NK-92 treated with Interleukin-12 subunit alpha and Interleukin-12 subunit beta, amount 100 ng/mL, for 24 hours (cell line): ENCODE measurements at regions not wholly inside any gene's neighbourhood (a gene's known extent, or its start where the extent isn't known, plus 50 kb on each side); places are given as distances from the start of the nearest gene placed in this dataset.
"Not testable (repeated sequence)": the region's sequence is repeated elsewhere in the genome, so short reads cannot be mapped to it uniquely, and the experiment has no call there.

ENCODE experiments used
- DNase-seq: peaks from one replicate; lab custom pipeline; 2025; lab: John Stamatoyannopoulos, UW

DNA sequence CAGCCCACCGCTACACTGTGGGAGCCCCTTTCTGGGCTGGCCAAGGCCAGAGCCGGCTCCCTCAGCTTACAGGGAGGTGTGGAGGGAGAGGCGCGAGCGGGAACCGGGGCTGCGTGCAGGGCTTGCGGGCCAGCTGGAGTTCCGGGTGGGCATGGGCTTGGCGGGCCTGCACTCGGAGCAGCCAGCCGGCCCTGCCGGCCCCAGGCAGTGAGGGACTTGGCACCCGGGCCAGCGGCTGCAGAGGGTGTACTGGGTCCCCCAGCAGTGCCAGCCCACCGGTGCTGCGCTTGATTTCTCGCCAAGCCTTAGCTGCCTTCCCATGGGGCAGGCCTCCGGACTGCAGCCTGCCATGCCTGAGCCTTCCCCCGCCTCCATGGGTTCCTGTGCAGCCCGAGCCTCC lies 306.2 kb downstream of the PPP4R3C start:
- not testable (repeated sequence) for DNase-seq

DNA sequence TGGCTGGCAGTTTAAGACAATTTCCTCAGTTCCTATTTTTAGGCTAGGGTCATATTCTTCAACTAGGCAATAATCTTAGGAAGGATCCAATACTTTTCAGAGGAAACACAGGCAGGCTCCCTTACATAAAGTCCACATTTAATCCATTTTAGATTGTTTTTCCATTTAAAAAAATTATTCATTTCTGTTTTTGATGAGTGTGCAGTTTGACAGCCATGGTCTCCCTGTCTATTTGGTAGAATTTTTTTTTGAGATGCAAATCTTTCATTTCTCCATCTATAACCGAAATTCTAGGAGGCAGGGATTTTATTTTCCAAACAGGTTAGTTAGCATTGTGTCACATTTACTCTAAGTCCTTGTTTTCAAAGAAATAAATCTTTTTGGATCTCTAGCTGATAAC lies 326.8 kb downstream of the PPP4R3C start:
- no peak for DNase-seq

DNA sequence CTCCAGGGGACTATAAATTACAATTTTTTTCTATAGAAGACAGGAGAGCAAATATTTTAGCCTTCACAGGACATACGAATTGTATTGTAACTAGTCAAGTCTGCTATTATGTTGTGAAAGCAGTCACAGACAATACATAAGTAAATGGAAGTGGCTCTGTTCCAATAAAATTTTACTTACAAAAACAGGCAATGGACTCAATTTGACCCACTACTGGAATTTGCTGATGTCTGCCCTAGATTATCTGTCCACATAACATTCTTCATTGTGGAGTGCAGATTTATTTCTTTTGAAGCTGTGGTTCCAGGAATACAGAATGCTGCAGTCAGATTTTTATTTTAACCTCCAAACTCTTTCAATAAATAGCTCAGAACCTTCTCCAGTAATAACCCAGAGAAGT lies 330.3 kb downstream of the PPP4R3C start:
- no peak for DNase-seq

DNA sequence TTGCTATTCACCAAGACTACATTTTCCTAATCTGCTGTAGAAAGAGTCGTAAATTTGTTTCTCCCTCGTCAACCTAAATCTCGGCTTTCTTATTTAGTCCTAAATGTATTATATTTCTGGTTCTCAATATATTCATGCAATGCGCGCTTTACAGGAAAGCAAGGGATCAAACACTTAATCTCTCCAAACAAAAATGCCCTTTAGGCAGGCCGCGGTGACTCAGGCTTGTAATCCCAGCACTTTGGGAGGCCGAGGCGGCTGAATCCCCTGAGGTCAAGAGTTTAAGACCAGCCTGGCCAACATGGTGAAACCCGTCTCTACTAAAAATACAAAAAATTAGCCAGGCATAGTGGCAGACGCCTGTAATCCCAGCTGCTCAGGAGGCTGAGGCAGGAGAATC lies 376.0 kb downstream of the PPP4R3C start:
- DNase-seq: not testable (repeated sequence)

DNA sequence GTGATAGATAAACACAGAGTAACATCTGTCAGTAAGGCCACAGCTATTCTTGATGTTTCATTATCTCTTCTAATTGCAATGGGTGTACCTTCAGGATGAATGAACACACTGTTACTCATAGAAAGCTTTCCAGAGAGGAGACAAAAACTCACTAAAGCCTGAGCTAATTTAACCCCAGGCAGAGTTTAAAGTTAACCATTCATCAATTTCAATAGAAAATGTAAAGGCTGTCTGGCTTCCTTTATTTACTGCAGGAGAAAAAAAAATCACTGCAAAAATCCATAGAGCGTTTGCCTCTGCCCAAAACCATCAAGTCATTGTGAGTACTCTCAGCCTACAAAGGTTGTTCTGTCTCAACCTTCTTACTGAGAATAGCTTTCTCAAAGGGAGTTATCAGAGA lies 376.9 kb downstream of the PPP4R3C start:
- DNase-seq: no peak

DNA sequence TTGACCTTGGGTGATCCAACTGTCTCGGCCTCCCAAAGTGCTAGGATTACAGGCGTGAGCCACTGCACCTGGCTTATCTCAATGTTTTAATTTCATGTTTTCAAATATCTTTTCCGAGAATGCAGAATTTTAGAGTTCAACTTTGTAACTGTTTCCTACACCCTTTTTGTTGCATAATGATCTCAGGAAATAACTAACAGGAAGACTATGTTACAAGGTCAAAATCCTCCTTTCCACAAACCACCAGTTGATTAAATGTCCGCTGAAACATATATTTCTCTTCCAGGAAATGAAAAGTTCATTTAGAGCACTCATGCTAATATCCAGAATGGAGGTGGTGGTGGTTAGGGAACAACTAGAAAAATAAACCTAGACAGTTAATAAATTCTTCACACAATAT lies 377.8 kb downstream of the PPP4R3C start:
- DNase-seq: no peak

DNA sequence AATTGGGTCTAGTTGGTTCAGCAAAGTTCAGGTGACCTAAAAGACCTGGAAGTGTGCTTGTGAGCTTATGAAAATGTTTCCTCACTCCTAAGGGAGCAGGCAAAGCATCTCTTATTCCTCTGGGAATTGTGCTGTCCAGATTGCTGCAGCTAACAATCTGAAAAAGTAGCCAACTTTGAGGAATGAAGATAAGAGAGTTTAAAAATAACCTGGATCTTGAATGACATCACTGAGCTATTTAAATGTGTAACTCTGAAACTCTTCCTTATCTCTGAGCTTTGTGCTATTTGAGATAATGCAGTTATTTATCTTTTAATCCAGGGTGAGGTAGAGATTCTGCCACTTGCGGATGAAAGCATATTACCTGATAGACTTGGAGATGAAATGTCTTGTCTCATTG lies 384.8 kb downstream of the PPP4R3C start:
- no peak for DNase-seq

DNA sequence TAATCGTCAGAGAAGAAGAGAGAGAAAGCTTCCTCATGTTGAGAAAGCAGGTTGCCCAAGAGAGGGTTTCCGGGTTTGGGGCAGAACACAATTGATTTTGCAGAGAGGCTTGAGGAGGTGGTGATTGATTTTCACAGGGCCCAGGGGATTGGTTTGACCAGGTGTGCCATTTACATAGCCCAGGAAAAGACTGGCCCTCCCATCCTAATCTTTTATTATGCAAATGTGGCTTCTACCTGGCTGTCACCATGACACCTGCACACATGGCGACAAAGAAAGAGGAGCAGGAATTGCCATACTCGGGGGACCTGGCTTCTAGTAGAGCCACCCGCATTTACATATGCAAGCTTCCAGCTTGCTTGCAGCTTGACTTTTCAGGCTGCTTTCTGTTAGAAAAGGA lies 405.3 kb downstream of the PPP4R3C start:
- DNase-seq: no peak

DNA sequence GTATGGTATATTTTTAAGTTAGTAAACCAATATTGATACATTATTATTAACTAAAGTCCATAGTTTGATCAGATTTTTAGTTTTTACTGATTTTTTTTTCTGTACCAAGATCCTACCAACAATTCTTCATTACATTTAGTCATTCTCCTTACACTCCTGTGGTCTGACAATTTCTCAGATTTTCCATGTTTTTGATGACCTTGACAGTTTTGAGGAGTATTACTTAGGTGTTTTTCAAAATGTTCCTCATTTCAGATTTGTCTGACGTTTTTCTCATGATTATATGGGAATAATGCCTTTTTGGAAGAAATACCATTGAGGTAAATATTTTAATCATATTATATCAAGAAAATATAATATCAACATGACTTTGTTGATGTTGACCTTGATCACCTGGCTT lies 423.8 kb downstream of the PPP4R3C start:
- no peak for DNase-seq

DNA sequence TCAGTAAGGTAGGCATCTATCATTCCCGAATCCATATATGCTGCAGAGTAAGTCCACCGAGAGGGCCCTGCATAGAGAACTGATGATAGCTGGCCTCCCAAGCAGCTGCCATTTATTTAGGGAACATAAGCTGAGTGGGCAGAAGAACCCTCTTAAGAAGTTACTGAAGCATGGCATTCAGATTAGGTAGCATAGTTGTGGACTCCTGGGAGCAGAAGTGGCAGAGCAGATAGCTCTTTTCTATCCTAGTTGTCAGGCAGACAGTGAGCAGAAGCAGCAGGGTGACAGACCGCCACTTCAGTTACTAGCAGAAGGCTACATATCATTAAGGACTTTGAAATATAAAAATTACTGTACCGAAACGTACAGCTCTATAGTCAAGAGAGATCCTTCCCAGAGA lies 454.7 kb downstream of the PPP4R3C start:
- DNase-seq: no peak

DNA sequence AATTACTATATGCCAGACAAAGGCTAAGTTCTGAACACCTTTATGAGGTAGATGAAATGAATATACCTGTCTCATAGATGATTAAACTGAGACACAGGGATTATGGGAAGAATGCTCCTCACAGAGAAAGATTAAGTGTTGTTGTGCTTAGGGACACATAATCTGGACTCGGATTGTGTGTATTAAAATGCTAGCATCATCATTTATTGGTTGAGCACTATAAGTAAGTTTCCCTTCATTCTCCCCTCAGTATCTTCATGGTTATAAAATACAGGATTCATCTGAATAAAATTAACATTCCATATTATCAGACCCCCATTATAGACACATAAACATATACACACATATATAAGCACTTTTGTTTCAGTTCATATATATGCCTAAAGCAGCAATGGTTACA lies 463.5 kb downstream of the PPP4R3C start:
- no peak for DNase-seq

DNA sequence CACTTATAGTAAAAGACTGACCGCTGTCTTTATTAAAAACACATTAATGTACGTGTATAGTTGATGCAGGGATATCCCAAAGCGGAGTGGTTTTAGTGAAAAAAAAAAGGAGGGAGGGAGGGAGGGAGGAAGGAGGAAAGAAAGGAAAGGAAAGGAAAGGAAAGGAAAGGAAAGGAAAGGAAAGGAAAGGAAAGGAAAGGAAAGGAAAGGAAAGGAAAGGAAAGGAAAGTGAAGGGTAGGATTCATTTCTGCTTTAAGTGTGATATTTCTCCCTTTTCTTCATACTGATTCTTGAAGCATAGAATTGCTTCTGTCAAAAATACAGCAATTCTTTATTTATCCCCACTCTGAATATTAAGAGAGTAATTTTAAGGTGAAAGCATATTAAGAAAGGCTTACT lies 504.9 kb downstream of the PPP4R3C start:
- DNase-seq: no peak

DNA sequence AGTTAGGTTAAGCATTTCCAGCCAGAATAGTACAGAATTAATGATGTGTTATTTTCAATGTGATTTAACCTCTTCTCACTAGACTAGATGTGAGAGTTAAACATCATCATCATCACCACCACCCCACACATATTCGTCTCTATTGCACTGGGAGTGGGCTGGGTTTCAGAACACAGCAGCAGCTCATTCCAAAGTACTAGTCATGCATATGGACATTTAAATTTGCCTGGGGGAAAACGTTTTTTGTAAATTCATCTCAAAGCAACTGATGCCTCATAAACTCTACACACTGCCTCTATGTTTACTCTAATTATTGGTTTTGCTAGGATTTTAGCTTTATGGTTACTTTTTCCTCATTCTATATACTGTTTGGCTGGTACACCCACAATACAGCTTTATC lies 509.1 kb downstream of the PPP4R3C start:
- DNase-seq: no peak

DNA sequence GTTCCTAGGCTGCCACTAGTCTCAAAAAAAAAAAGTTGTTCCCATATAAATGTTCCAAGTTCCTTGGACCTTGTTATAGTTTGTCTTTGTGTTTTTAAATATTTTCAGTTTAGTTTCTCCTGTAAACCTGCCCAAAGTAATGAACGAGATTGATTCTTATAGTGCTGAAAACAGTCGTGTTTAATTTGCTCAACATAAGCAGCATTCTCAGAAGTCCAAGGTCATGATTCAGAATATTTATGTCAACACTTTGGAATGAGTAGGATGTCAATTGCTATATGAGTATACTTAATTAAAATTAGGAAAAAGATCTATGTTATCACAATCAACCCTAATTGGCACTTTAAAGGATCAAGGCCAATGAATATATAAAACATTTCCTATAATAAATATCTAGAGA lies 510.9 kb downstream of the PPP4R3C start:
- no peak for DNase-seq

DNA sequence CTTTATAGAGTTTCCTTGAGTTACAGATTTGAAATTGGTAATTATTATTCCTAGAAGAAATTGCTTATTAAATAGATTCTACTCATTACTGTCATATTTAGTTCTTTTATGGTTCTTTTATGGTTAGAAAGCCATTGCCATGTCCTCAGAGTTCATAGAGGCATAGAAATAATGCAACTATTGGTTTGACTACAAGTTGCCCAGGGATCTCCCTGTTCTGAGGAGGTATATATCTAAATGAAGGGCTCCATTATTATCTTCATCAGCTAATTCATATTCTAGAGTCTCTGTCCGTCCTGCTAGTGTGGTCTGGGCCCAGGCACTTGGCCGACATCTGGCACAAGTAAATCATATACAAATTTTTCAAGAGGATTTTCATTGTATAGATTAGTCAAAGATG lies 535.7 kb downstream of the PPP4R3C start:
- DNase-seq: no peak

DNA sequence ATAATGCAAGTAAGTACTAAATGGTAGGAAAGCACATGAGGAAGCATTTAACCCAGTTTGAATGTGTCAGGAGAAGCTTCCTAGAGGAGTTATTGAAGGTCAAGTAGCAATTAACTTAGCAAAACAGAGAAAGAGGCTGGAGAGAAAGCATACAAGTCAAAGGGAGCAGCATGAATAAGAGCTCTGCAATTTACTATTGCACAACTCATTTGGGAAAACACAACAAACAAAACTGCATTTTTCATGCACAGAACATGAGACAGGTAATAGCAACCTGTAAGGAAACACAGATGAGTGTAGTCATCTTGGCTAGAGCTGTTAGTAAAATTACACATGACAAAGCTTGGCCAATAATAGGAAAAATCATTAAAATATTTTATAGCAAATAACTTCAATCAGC lies 538.1 kb downstream of the PPP4R3C start:
- no peak for DNase-seq

DNA sequence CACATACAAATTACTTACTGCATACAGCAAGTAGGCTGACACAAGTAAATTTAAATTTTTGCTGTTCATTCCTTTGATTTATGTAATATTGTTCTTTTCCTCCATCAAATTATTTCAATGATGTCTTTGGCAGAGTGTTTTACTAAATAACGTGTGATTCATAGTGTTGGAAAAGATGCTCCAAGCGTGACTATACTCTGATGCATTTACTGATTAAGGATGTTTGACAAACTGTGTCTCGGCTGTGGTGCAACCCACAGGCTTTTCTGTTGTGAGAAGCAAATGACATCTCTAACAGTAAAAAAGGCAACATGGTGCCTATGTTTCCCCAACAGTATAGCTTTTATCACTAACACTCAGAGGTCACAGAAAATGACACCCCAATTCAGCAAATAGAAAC lies 540.9 kb downstream of the PPP4R3C start:
- no peak for DNase-seq

DNA sequence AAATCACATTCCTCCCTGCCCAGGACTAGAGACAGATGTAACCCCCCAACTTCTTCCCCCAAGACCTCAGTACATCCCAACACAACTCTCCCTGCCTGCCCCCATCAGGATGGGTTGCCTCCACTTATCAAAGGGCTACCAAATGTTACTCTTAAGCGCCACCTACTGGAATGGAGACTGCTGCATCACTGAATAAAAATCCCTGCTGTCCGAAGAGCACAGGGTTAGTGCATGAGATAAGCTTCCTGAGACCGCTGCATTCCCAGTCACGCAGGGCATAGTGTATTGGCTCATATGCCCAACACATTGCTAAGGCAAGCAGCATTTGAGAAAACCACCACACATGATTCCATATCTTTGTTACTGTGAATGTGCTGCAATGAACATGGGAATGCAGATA lies 544.5 kb downstream of the PPP4R3C start:
- no peak for DNase-seq

DNA sequence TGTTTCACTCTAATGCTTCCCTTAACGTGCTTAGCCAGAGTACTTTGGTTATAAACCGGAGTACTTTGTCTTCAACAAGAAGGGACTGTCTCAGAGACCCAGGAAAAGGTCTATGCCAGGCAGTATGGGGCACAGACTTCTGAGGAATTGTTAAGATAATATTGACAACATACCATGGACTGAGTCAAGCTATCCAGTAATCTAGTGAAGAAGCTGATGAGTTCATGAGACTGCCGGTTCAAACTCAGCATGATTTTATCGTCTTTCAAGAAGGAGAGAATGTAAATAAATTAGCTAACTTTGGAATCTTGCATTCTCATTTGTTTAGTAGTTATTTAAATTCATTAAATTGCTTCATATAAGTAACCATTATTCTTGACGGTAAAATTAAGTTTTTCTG lies 546.1 kb downstream of the PPP4R3C start:
- DNase-seq: no peak

DNA sequence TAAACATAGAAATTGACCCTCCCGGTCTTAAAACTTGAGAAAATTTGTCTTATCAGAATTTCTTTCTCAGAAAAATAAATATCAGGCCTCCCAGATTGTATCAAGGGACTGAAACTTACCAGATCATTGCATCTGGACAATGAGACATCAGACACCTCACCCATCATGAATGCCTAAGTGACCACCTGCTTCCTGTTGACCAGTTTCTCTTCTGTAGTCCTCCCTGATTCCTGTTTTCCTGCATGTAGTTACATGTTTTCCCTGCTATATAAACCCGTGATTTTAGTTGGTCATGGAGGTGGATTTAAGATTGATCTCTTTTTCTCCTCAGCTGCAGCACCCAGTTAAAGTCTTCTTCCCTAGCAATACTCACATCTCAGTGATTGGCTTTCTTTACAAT lies 548.1 kb downstream of the PPP4R3C start:
- no peak for DNase-seq

DNA sequence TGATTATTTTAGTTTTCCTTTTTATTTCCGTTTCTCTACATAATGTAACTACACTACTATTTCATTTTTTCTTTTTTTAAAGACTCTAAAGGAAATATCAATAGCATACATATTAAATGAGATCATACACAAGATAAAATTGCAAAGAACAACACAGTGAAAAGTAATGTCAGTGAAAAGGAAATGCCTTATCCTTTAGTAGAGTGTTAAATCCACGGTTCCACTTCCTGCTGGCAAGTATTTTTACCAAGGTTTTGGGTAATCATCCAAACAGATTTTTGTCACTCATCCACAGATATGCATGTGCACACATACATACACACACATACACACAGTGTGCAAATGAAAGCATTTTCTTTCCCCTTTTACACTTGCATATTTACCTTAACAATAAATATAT lies 548.9 kb downstream of the PPP4R3C start:
- DNase-seq: no peak

DNA sequence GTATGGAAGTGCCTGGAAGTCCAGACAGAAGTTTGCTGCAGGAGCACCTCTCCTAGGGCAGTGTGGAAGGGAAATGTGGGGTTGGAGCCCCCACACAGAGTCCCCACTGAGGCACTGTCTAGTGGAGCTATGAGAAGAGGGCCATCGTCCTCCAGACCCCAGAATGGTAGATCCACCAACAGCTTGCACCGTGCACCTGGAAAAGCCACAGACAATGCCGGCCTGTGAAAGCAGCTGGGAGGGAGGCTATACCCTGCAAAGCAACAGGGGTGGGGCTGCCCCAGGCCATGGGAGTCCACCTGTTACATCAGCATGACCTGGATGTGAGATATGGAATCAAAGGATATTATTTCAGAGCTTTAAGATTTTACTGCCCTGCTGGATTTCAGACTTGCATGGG lies 551.4 kb downstream of the PPP4R3C start:
- DNase-seq: not testable (repeated sequence)

DNA sequence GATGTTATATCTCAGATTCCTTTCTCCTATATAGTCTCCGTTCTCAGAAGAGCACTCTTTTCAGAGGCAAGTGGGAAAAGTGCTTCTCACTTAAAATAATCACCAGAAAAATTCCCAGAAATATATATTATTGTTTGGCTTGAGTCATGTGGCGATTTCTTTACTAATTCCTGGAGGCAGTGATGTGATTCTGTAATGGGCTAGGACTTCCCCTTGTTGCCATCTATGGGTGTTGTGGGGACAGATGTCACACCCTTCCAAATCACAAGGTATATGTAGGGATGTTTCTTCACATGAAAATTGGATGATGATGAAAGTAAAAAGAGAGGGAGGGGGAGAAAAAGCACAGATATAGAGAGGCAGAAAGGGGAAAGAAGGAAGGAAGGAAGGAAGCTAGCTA lies 553.4 kb downstream of the PPP4R3C start:
- no peak for DNase-seq

DNA sequence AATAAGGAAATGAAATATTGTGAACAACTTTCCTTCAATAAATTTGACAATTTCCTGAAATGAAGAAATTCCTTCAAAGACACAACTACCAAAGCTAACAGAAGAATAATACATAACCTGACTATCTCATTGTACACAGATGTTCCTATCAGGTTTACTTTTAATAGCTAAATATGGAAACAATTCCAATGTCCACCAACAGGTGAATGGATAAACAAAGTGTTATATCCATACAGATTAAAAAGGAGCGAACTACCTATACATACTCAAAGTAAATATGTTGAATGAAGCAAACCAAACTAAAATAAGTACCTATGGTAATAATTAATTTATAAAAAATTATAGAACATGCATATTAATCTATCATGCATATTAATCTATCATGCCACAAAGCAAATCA lies 554.9 kb downstream of the PPP4R3C start:
- DNase-seq: no peak

DNA sequence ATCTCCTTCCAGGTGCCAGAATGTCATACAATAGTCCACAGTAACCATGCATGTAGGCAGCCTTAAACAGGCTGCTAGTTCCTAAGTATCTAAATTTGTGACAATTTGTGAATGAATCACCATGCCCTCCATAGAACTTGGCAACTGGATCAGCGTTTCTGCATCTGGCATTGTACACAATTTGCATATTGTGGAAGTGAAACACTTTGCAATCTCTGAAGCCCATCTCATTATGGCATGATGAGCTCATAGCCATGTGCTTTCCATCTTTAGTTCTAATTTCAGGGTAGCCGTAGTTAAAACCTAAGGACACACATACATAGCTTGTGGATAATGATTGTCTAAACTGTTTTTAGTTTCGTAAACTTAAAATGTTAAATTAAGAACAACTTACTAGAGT lies 573.6 kb downstream of the PPP4R3C start:
- DNase-seq: no peak
